ENCODE measurements at regions not wholly inside any gene's neighbourhood (a gene's known extent, or its start where the extent isn't known, plus 50 kb on each side); places are given as distances from the start of the nearest gene placed in this dataset.

DNA sequence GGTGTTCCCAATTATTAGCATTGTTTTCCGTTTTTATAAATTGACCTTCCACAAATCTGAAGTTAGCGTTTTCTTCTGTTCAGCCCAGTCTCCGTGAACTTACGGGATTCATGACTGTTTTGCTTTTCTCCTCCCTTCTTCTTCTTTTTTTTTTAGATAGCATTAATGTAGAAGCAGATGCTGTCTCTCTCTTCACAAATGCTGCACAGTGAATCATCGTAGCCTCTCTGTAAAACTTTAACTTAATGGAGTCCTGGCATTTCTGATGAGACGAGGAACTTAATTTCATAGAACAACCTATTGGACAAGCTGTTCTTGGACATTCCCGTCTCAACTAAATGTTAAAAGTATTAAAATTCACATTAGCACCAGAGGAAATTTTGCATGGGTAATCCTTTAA lies 138.0 kb upstream of the EEF1E1 start:
- H3K23me2 ChIP-seq (ENCODE audit: insufficient read length, low read depth, low read length, poor library complexity, severe bottlenecking) = no peaks in the 10 kb centered on the region
- H4K8ac ChIP-seq (replicated peaks; ENCODE audit: insufficient read length, low read depth, low read length) = no peak overlapping the region
- no peak overlapping the region for H2BK15ac ChIP-seq (ENCODE audit: low read depth, low read length)
- H3K14ac ChIP-seq (ENCODE audit: insufficient read depth, low read length) = no peak overlapping the region
- no peak overlapping the region for H3K23ac ChIP-seq (ENCODE audit: insufficient read length, low read depth, low read length)
- Mint-ChIP-seq H3K27ac (no peak overlapping the region), H3K4me3 (no peak overlapping the region), H3K4me1 (peaks cover 20 to 21% of the 10 kb centered on the region in 2 experiments), H3K27me3 (ENCODE audit: low read depth) (no peaks in the 10 kb centered on the region), H3K36me3 (ENCODE audit: insufficient read depth in 1 of 3, low read depth in 3 of 3) (no peaks in the 10 kb centered on the region), H3K9me3 (no peaks in the 10 kb centered on the region; a peak in 1 of 5 replicates)
- no peak overlapping the region for H3T11ph ChIP-seq (ENCODE audit: low read length)
- H2BK120ac ChIP-seq (ENCODE audit: low read depth, low read length, poor library complexity, severe bottlenecking) = no peak overlapping the region
- no peaks in the 10 kb centered on the region for H3K9me3 ChIP-seq (ENCODE audit: control insufficient read depth, low read depth, low read length)
- DNase-seq = no peak
- H4K91ac ChIP-seq (ENCODE audit: insufficient read length, low read depth, low read length) = no peak overlapping the region
- no CpG with 5 or more reads among the region's 7 CpGs for WGBS (ENCODE audit: extremely low coverage, insufficient read length, low lambda C conversion rate)
- no peaks in the 10 kb centered on the region; the same call in 1 of the 2 replicates for H3K4me1 ChIP-seq (ENCODE audit: insufficient read depth, low read length)
- no peaks in the 10 kb centered on the region for H3K79me1 ChIP-seq (ENCODE audit: insufficient read depth, low read depth, low read length, poor library complexity, severe bottlenecking)
- no peak overlapping the region for H2BK20ac ChIP-seq (ENCODE audit: low read depth, low read length, poor library complexity, severe bottlenecking)
- H3K9ac ChIP-seq (ENCODE audit: extremely low read depth, insufficient read length, low read length) = no peak overlapping the region
- H2AK5ac ChIP-seq (ENCODE audit: insufficient read length, low read length) = no peak overlapping the region
- no peaks in the 10 kb centered on the region for H4K20me1 ChIP-seq (ENCODE audit: control insufficient read depth, insufficient read depth, insufficient read length)
- no peak overlapping the region for H2BK5ac ChIP-seq (ENCODE audit: insufficient read length, low read length)
- no peak overlapping the region for H3K4me2 ChIP-seq (ENCODE audit: insufficient read depth, insufficient read length, low read length)
- H3K56ac ChIP-seq (ENCODE audit: insufficient read length, low read depth, low read length) = no peak overlapping the region
- no peaks in the 10 kb centered on the region for H3K27me3 ChIP-seq (ENCODE audit: insufficient read depth, low read length)
- H3K18ac ChIP-seq (ENCODE audit: insufficient read length, low read depth, low read length) = no peak overlapping the region
- H3K4ac ChIP-seq (ENCODE audit: low read depth, low read length) = no peak overlapping the region
- no peak overlapping the region for H2AFZ ChIP-seq (ENCODE audit: low read length)
- H2BK12ac ChIP-seq (ENCODE audit: insufficient read length, low read depth, low read length) = no peak overlapping the region
- H4K5ac ChIP-seq (ENCODE audit: insufficient read length, low read depth, low read length) = no peak overlapping the region
- no peaks in the 10 kb centered on the region for H3K79me2 ChIP-seq (ENCODE audit: insufficient read depth, low read length)
- H3K27ac ChIP-seq (ENCODE audit: insufficient read length, low read depth, low read length) = no peak overlapping the region
- TF ChIP-seq, protein P1, sequence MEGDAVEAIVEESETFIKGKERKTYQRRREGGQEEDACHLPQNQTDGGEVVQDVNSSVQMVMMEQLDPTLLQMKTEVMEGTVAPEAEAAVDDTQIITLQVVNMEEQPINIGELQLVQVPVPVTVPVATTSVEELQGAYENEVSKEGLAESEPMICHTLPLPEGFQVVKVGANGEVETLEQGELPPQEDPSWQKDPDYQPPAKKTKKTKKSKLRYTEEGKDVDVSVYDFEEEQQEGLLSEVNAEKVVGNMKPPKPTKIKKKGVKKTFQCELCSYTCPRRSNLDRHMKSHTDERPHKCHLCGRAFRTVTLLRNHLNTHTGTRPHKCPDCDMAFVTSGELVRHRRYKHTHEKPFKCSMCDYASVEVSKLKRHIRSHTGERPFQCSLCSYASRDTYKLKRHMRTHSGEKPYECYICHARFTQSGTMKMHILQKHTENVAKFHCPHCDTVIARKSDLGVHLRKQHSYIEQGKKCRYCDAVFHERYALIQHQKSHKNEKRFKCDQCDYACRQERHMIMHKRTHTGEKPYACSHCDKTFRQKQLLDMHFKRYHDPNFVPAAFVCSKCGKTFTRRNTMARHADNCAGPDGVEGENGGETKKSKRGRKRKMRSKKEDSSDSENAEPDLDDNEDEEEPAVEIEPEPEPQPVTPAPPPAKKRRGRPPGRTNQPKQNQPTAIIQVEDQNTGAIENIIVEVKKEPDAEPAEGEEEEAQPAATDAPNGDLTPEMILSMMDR (conservative IDR thresholded peaks at IDR 0.05) = no peak

All from H9 (cell line).